ENCODE measurements at regions not wholly inside any gene's neighbourhood (a gene's known extent, or its start where the extent isn't known, plus 50 kb on each side); places are given as distances from the start of the nearest gene placed in this dataset.

DNA sequence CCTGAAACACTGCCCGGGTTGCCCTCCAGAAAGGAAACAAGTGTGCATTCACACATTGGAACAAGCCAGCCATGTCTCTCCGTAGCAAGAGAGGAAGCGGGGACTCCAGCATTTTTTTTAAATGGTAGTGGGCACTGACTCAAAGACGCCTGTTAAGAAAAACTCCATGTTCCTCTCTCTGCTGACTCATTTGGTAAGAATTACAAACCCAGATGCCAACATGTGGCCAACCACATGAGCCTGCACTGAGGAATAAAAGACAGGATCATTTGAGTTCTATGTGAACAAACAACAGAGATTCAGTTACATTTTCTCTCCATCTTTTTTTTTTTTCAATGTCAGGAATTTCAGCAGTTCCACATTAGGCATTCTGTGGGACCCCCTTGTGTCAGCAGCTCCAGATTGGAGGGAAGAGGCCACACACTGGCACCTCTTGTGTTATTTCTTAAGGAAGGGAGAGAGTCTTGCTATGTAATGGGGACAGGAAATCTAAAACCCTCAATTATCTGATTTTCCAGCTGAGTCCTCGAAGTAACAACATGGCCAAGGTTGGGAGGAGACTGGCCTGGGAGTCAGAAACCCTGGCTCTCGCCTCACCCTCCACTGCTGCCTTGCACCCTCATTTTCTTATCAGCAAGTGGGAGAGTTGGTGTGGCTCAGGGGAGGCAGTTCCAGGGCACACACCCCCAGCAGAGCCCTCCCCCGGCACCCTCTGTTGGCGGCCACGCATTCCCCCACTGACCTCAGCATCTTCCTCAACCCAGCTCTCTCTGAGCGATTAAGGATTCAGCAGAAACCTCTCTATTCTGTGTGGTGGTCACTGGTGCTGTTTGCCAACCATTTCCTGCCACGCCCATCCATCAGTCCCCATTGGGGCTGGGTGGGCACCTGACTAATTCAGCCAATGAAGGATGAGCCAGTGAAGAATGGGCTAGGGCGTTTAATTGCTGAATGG, 173.0 kb downstream of the FOXL1 start:
- TF ChIP-seq POLR2A (IDR thresholded peaks at IDR 0.05; ENCODE audit: low read depth, low read length) (no peak), TAF1 (IDR thresholded peaks at IDR 0.05; ENCODE audit: borderline replicate concordance, low read depth, low read length) (no peak), POLR2AphosphoS5 (IDR thresholded peaks at IDR 0.05; ENCODE audit: low read depth, low read length) (no peak)

All from GM12892 (cell line).